B cell (primary cell): ENCODE measurements at regions not wholly inside any gene's neighbourhood (a gene's known extent, or its start where the extent isn't known, plus 50 kb on each side); places are given as distances from the start of the nearest gene placed in this dataset.
"Not testable (repeated sequence)": the region's sequence is repeated elsewhere in the genome, so short reads cannot be mapped to it uniquely, and the experiment has no call there.

Source experiments
- EZH2 ChIP-seq: IDR thresholded peaks from 2 replicates; pipeline ENCODE4 v1.6.1; 2012; ENCODE audit warnings: borderline replicate concordance, low read depth, mild to moderate bottlenecking, moderate library complexity, low read length; ENCODE audit not compliant: insufficient read depth, poor library complexity, severe bottlenecking
- TF ChIP-seq, protein P1 (sequence below): fragments of 200-600 bp; IDR thresholded peaks from one replicate; pipeline ENCODE4 v1.8.0; 2022; ENCODE audit warnings: antibody characterized with exemption, mild to moderate bottlenecking

DNA sequence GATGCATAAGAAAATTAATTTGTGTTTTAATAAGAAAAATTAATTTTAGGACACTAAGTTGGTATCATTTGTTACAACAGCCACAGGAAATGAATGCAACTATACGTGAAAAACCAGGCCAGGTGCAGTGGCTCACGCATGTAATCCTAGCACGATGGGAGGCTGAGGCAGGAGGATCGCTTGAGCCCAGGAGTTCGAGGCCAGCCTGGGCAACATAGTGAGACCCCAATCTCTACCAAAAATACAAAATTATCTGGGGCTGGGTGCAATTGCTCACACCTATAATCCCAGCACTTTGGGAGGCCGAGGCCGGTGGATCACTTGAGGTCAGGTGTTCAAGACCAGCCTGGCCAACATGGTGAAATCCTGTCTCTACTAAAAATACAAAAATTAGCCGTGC lies 132.2 kb upstream of the CIBAR2 start:
- TF ChIP-seq, protein P1, sequence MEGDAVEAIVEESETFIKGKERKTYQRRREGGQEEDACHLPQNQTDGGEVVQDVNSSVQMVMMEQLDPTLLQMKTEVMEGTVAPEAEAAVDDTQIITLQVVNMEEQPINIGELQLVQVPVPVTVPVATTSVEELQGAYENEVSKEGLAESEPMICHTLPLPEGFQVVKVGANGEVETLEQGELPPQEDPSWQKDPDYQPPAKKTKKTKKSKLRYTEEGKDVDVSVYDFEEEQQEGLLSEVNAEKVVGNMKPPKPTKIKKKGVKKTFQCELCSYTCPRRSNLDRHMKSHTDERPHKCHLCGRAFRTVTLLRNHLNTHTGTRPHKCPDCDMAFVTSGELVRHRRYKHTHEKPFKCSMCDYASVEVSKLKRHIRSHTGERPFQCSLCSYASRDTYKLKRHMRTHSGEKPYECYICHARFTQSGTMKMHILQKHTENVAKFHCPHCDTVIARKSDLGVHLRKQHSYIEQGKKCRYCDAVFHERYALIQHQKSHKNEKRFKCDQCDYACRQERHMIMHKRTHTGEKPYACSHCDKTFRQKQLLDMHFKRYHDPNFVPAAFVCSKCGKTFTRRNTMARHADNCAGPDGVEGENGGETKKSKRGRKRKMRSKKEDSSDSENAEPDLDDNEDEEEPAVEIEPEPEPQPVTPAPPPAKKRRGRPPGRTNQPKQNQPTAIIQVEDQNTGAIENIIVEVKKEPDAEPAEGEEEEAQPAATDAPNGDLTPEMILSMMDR: not testable (repeated sequence)
- not testable (repeated sequence) for TF ChIP-seq EZH2
